Left renal cortex interstitium (tissue), 4 donors: ENCODE measurements at regions not wholly inside any gene's neighbourhood (a gene's known extent, or its start where the extent isn't known, plus 50 kb on each side); places are given as distances from the start of the nearest gene placed in this dataset.
"Not testable (repeated sequence)": the region's sequence is repeated elsewhere in the genome, so short reads cannot be mapped to it uniquely, and the experiment has no call there.

Experiments used
- DNase-seq, 4 donors: peaks; one replicate each; pipeline ENCODE4 v3.0.0-alpha.2; 2013; ENCODE audit warnings: low read depth in 4 of 4, low spot score in 2 of 4, missing footprints in 1 of 4

DNA sequence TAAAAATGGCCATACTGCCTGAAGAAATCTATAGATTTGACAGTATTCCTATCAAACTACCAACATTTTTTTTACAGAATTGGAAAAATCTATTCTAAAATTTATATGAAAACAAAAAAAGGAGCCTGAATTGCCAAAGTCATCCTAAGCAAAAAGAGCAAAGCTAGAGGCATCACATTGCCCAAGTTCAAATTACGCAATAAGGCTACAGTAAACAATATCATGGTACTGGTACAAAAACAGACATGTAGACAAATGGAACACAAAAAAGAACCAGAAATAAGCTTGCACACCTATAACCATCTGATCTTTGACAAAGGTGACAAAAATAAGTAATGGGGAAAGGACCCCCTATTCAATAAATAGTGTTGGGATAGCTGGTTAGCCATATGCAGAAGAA lies 50.2 kb upstream of the THSD7B start:
- no peak for DNase-seq

DNA sequence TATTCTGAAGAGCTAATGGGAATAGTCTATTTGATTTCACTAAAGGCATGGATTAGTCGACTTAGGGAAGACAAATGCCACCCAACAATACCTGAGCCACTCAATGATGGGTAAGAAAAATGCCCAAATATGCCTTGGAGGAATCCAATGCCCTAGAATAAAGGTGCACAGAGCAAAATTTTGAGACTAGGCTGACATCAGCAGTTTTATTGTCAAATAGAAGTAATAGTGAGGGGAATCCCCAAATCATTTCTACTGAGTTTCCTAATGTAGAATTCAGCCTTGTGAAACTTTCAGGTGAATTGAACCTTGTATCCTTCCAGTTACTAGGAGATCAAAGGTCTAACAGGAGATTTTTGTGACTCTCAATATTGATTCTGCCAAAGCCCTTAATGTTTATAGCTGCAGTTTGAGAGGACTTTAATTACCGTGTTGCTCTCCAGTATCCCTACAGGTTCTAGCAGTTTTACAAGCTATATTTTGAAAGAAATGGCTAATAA lies 50.8 kb upstream of the THSD7B start:
- DNase-seq, result no peak

- no peak for DNase-seq
Observed at GRCh38 chr2:136713739-136714138, 51.6 kb upstream of the THSD7B start.

- no peak for DNase-seq
Observed at GRCh38 chr2:136705336-136705735, 60.0 kb upstream of the THSD7B start.

DNA sequence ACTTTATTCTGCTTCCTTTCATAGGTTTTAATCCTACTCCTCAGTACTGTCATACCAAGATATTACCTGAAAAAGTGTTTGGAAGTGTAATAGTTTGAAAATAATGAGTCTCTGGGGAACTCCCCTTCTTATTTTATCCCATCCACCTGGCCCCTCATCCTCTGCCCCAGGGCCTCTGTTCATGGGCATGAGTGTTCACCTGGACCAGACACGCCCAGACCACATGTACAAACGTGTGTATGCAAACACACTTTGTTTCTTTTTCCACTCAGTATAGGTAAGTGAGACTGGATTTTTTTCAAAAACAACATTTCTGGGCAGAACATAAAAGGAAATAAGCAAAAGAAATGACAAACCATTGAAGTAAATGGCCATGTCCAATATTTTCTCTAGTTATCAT lies 62.1 kb upstream of the THSD7B start:
- no peak for DNase-seq

DNA sequence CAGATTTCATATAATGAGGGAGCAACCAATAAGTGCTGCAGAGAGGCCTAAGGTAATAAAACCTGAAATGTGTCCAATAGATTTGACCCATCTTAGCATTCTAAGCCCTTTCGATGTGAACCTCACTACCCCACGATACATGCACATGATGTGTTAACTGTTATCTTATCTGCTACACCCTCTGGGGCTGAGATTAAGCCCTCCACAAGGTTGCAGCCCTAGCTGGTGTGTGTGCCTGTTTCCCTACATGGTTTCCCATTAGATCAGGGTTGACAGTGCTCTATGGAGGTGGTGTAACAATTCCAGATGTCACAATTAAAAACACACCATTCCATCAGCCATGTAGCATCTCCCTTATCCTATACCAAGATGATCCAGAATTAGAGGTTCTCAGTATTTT lies 68.9 kb upstream of the THSD7B start:
- DNase-seq, result no peak

DNA sequence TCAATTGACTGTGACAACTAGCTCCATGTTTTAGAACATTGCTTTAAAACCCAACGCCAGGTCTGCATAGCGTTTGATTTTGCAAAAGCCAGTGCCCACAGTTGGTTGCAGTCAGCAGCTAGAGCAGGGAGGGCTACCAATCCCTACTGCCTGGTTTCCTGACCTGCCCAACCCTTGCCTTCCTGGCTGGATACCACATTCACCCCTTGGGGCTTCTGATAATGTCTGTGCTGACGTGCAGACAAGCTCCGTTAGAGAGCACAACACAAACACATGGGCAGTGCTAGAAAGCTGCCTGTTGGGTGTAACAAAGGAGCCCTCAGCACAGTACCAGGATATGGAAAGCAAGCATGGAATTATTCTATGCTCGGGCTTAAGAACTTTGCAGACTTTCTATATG lies 71.4 kb upstream of the THSD7B start:
- DNase-seq, result no peak

DNA sequence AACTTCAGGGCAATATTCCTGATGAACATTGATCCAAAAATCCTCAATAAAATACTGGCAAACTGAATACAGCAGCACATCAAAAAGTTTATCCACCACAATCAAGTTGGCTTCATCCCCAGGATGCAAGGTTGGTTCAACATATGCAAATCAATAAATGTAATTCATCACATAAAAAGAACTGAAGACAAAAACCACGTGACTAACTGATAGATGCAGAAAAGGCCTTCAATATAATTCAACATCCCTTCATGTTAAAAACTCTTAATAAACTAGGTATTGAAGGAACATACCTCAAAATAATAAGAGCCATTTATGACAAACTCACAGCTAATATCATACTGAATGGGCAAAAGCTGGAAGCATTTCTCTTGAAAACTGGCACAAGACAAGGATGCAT lies 85.3 kb upstream of the THSD7B start:
- DNase-seq, result not testable (repeated sequence)

DNA sequence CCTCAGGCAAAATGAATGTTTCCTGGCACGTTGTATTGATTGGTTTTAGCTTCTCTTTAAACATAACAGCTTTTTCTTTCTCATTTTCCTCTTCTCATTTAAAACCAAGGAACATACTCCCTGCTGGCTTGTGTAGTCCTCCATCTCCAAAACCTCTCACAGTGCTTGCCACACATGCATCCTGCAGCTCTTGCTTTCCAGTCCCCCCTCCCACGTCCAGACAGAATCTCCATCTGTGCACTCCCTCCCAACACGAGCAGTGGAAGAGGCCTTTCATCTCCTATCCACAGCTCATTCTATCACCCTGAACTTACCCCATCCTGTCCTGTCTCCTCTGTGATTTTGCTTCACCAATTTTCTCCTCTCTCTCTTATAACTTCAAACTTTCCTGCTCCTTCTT lies 99.6 kb upstream of the THSD7B start:
- no peak for DNase-seq

DNA sequence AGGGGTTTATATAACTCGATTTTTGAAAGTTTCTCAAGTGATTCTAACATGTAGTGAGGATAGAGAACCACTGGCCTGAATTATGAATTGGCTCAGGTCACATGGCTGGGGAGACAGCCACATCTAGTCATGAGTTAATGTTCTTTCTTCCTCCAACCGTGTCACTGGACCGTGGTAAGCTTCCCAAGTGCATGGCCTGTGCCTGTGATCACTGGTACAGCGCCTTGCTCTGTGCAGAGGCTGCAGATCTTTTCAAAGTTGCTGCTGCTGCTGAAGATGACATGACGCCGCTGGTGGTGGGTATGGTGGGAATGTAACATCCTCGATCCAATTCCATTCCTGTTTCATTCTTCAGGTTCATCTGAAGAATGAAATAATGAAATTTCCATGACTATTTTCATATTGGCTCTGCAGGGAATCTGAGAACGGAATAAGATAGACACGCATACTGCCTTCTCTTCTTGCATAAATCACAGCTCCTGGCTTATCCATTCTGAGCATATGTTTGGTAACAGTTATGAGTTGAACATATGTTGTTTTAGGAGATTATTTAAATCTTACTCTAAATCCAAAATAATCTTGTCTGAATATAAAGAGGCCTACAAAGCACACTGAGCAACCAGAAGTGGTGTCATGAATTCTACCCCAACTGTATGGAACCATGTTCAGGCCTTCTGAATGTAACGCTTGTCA lies 100.5 kb upstream of the THSD7B start:
- no peak for DNase-seq

DNA sequence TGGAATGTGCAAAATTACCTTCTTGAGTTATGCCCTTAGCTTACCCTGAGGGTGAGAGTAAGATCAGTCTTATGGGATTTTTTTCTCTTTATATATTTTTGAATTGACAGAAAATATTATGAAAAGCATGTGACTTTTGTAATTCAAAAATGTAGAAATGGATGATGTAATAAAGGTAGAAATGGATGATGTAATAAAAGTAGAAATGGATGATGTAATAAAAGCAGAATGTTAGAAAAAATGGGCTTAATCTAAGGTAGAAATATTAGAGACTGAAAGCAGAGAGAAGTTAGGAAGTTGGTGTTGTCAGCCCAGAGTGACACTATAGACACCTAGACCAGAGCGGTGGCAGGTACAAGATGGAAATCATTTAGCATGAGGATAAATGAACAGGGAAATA lies 107.1 kb upstream of the THSD7B start:
- DNase-seq, result no peak

GRCh38 chr2:136653861-136654260 lies 111.5 kb upstream of the THSD7B start:
- DNase-seq, result no peak

DNA sequence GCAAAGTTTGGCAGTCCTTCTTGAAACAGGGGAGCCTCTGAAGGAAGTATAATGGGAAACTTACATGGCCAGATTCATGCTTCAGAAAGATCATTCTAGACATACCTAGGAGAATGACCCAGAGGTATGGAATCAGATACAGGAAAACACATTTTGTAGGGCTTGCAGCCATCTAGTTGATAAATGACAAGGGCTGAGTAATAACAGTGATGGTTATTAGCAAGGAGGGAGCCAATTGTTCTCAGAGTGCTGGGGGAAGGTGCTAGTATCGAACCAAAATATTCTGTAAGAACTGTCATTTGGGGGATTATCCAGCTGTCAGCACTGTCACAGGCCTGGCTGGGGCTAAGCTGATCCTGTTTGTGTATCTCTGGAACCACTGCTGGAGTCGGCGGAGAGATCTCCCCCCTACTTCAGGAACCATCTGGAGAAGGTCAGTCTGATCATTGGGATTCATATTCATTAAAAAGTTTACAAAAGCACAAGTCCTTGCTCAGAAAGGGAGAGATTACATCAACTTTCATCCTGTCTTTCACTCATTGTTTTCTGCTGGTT lies 113.8 kb upstream of the THSD7B start:
- no peak for DNase-seq

GRCh38 chr2:136647039-136647438 lies 118.3 kb upstream of the THSD7B start:
- DNase-seq, result no peak

GRCh38 chr2:136645236-136645828 lies 120.0 kb upstream of the THSD7B start:
- peak in 3 of 4 donors; percentile 5 to 19 (median 15) for DNase-seq

- no peak for DNase-seq
Observed at GRCh38 chr2:136639651-136640050, 125.7 kb upstream of the THSD7B start.

- no peak for DNase-seq
Observed at GRCh38 chr2:136638193-136638592, 127.2 kb upstream of the THSD7B start.

DNA sequence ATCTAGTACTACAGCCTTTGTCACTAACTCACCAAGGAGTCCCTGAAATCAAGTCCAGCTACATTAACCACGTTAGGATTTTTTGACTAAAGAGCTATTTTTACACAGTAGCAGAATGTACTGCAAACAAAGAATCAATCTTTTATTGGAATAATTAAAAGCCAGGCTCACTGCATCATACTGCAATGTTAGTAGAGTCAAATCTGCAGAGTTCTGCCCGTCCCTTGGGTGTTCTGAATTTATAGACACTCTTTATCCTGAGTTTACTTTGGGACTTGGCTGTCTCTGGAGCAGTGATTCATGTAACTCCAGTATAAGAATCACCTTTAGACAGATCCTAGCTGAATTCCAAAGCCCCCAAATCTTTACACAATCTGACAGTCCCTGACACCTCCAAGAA lies 127.9 kb upstream of the THSD7B start:
- DNase-seq, result no peak

- no peak for DNase-seq
Observed at GRCh38 chr2:136628490-136628889, 136.9 kb upstream of the THSD7B start.

GRCh38 chr2:136613096-136613495 lies 152.2 kb upstream of the THSD7B start:
- DNase-seq, result no peak

- DNase-seq, result no peak
Observed at GRCh38 chr2:136612079-136612478, 153.3 kb upstream of the THSD7B start.

DNA sequence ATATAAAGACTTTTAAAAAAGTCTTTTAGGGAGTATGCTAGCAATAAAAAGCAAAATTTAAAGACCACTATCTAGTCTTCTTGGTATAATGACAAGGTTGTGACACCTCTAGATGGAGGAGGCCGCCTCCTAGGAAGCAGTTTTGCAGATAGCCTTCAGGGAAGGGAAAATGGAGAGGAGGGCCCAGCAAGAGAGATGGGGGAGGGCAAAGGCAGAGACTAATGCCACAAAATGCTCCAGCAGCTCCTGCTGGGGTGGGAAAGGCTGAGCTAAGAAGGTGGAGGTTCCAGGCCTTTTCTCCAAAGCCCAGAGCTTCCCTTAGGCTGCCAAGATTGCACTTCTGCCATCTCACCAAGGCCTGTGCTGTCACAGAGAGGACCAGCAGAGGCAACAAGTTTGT lies 153.9 kb upstream of the THSD7B start:
- DNase-seq, result no peak
